ENCODE measurements at regions not wholly inside any gene's neighbourhood (a gene's known extent, or its start where the extent isn't known, plus 50 kb on each side); places are given as distances from the start of the nearest gene placed in this dataset.

GRCh38 chr10:117427356-117427755 is 52.1 kb upstream of the PDZD8 start:
- Histone ChIP-seq H3K4me1 (replicated peaks in 1 of 2; ENCODE audit: control insufficient read depth in 2 of 2, insufficient read depth in 2 of 2, low read length in 2 of 2) (peaks cover 4 to 9% of the 10 kb centered on the region in 2 experiments; a peak in 3 of 5 replicates), H3K9me1 (ENCODE audit: control insufficient read depth, insufficient read depth, low read length) (no peaks in the 10 kb centered on the region), H3K9ac (ENCODE audit: insufficient read depth in 1 of 2, low read depth in 2 of 2, low read length in 2 of 2) (no peak overlapping the region), H2AFZ (ENCODE audit: low read depth, low read length) (no peak overlapping the region), H3K79me2 (ENCODE audit: control insufficient read depth, insufficient read depth, low read length) (no peaks in the 10 kb centered on the region), H3K4me2 (ENCODE audit: insufficient read depth, low read length) (no peak overlapping the region), H3K27me3 (ENCODE audit: control insufficient read depth in 2 of 2, insufficient read depth in 2 of 2, low read length in 2 of 2) (no peaks in the 10 kb centered on the region), H3K9me3 (replicated peaks; ENCODE audit: control insufficient read depth, insufficient read depth, low read depth, low read length) (no peaks in the 10 kb centered on the region), H3K27ac (ENCODE audit: extremely low read depth, low read depth, low read length) (no peak overlapping the region), H4K20me1 (replicated peaks; ENCODE audit: control insufficient read depth, insufficient read depth, low read length) (no peaks in the 10 kb centered on the region), H3K4me3 (no peak overlapping the region), H3K36me3 (ENCODE audit: control insufficient read depth, insufficient read depth, low read length) (no peaks in the 10 kb centered on the region)
- WGBS (ENCODE audit: insufficient coverage, low coverage, missing lambda C conversion rate): 44% methylated on average over 2 of the region's 4 CpGs
- ChIA-PET CTCF (ENCODE audit: low intra/inter-chr PET ratio) (no interaction called here), POLR2A (interaction anchor here (1.5 kb wide), 1 partner anchor 9 kb away, joined by 4 read pairs; no protein-coding TSS in a partner anchor)
- in situ Hi-C loops (cut with MboI): loop anchor here (25.0 kb wide), 1 partner anchor 190 kb away; the partner anchor contains the start of gene SLC18A2
- FAIRE-seq: no peak
- no TSS peak for BruUV-seq (replicated peaks)
- no peak for TF ChIP-seq FOXJ2 (tag; IDR thresholded peaks at IDR 0.05)
- no peak for TF ChIP-seq TEAD2 (tag; IDR thresholded peaks at IDR 0.05)
- TF ChIP-seq ZNF780A (CRISPR knock-in tag; IDR thresholded peaks at IDR 0.05): no peak
- no peak for TF ChIP-seq IFI16 (CRISPR knock-in tag; IDR thresholded peaks at IDR 0.05)
- TF ChIP-seq PML (IDR thresholded peaks at IDR 0.05; ENCODE audit: low read length): no peak
- TF ChIP-seq THRB (CRISPR knock-in tag; conservative IDR thresholded peaks at IDR 0.05): no peak
- no peak for TF ChIP-seq FOS (IDR thresholded peaks at IDR 0.05; ENCODE audit: extremely low read depth, insufficient read length)
- TF ChIP-seq ZNF407 (IDR thresholded peaks at IDR 0.05; ENCODE audit: low read depth): no peak
- TF ChIP-seq STAT5B (CRISPR knock-in tag; IDR thresholded peaks at IDR 0.05): no peak
- no peak for TF ChIP-seq PYGO2 (tag; IDR thresholded peaks at IDR 0.05)
- no peak for DNase-seq (ENCODE audit: extremely low read depth in 1 of 4, low spot score in 3 of 4)
- intact Hi-C loops (cut with micrococcal nuclease): loop anchor here (5.0 kb wide), 1 partner anchor 50 kb away; the partner anchor contains the start of gene PDZD8
- ATAC-seq: no peak

Measured in K562 (cell line).